H1 (cell line): ENCODE measurements at regions not wholly inside any gene's neighbourhood (a gene's known extent, or its start where the extent isn't known, plus 50 kb on each side); places are given as distances from the start of the nearest gene placed in this dataset.

Experiments used
- CBX5 ChIP-seq: fragments of 300-800, 300-1000 bp; sonication (generic); IDR thresholded peaks from 2 replicates; pipeline ENCODE4 v1.7.1; 2016; ENCODE audit warnings: antibody characterized with exemption, low read length, low read depth
- CHD1 ChIP-seq: IDR thresholded peaks from 2 replicates; pipeline ENCODE4 v1.6.1; 2012; ENCODE audit warnings: low read depth, low read length, improper control_type of control experiment
- EGR1 ChIP-seq: IDR thresholded peaks from 2 replicates; pipeline ENCODE4 v1.6.1; 2011; ENCODE audit warnings: low read depth, low read length, borderline replicate concordance
- EZH2 ChIP-seq: fragments of 200-600 bp; sonication (generic); IDR thresholded peaks from 2 replicates; pipeline ENCODE4 v1.7.1; 2012; ENCODE audit warnings: low read depth, mild to moderate bottlenecking, moderate library complexity, low read length, inconsistent platforms; ENCODE audit not compliant: severe bottlenecking
- GTF2F1 ChIP-seq: IDR thresholded peaks from 2 replicates; pipeline ENCODE4 v1.6.1; 2012; ENCODE audit warnings: low read depth, low read length, improper control_type of control experiment, borderline replicate concordance
- JUND ChIP-seq: IDR thresholded peaks from 2 replicates; pipeline ENCODE4 v1.6.1; 2011; ENCODE audit warnings: mild to moderate bottlenecking, improper control_type of control experiment, low read length
- POLR2A ChIP-seq, 2 experiments: IDR thresholded peaks; 1 replicate in 1 of 2; 2 replicates in 1 of 2; pipeline ENCODE4 v1.6.1; 2011; ENCODE audit warnings: low read depth in 2 of 2, low read length in 2 of 2, mild to moderate bottlenecking in 2 of 2; ENCODE audit errors: control extremely low read depth in 1 of 2
- POLR2AphosphoS5 ChIP-seq: IDR thresholded peaks from 2 replicates; pipeline ENCODE4 v1.6.1; 2011; ENCODE audit warnings: low read depth, low read length
- RBBP5 ChIP-seq: IDR thresholded peaks from 2 replicates; pipeline ENCODE4 v1.7.1; 2012; ENCODE audit warnings: low read depth, mild to moderate bottlenecking, inconsistent platforms, low read length, moderate library complexity, borderline replicate concordance
- RXRA ChIP-seq: IDR thresholded peaks from 2 replicates; pipeline ENCODE4 v1.6.1; 2011; ENCODE audit warnings: low read depth, mild to moderate bottlenecking, low read length, moderate library complexity; ENCODE audit not compliant: insufficient read depth
- YY1 ChIP-seq: IDR thresholded peaks from 2 replicates; pipeline ENCODE4 v1.6.1; 2011; ENCODE audit warnings: low read depth, mild to moderate bottlenecking, low read length
- ZNF274 ChIP-seq: IDR thresholded peaks from 2 replicates; pipeline ENCODE4 v1.7.0; 2012; ENCODE audit warnings: low read length, borderline replicate concordance; ENCODE audit errors: extremely low read depth
- TF ChIP-seq, protein P1 (sequence below), 3 experiments: IDR thresholded peaks; 1 replicate in 2 of 3; 2 replicates in 1 of 3; pipeline versions ENCODE4 v1.5.1 to v1.6.1; 2011; ENCODE audit warnings: low read length in 3 of 3, mild to moderate bottlenecking in 3 of 3, inconsistent platforms in 2 of 3, low read depth in 1 of 3, moderate library complexity in 1 of 3; ENCODE audit not compliant: insufficient read depth in 1 of 3; ENCODE audit errors: control extremely low read depth in 1 of 3

GRCh38 chr3:152756807-152757206 is 78.1 kb upstream of the P2RY1 start:
- TF ChIP-seq RXRA = no peak
- TF ChIP-seq EZH2 = no peak
- TF ChIP-seq POLR2AphosphoS5 = no peak
- TF ChIP-seq, protein P1, sequence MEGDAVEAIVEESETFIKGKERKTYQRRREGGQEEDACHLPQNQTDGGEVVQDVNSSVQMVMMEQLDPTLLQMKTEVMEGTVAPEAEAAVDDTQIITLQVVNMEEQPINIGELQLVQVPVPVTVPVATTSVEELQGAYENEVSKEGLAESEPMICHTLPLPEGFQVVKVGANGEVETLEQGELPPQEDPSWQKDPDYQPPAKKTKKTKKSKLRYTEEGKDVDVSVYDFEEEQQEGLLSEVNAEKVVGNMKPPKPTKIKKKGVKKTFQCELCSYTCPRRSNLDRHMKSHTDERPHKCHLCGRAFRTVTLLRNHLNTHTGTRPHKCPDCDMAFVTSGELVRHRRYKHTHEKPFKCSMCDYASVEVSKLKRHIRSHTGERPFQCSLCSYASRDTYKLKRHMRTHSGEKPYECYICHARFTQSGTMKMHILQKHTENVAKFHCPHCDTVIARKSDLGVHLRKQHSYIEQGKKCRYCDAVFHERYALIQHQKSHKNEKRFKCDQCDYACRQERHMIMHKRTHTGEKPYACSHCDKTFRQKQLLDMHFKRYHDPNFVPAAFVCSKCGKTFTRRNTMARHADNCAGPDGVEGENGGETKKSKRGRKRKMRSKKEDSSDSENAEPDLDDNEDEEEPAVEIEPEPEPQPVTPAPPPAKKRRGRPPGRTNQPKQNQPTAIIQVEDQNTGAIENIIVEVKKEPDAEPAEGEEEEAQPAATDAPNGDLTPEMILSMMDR (IDR thresholded peaks at IDR 0.05; ENCODE audit: control extremely low read depth in 1 of 3, insufficient read depth in 1 of 3, low read depth in 1 of 3, low read length in 3 of 3) = no peak
- no peak for TF ChIP-seq YY1
- TF ChIP-seq RBBP5 = no peak
- TF ChIP-seq GTF2F1 = no peak
- no peak for TF ChIP-seq CHD1
- TF ChIP-seq EGR1 = no peak
- no peak for TF ChIP-seq JUND
- no peak for TF ChIP-seq CBX5
- TF ChIP-seq POLR2A (IDR thresholded peaks at IDR 0.05; ENCODE audit: control extremely low read depth in 1 of 2, low read depth in 2 of 2, low read length in 2 of 2) = no peak
- TF ChIP-seq ZNF274 = no peak
